IPS-18c (cell line): ENCODE measurements at regions not wholly inside any gene's neighbourhood (a gene's known extent, or its start where the extent isn't known, plus 50 kb on each side); places are given as distances from the start of the nearest gene placed in this dataset.
"Not testable (repeated sequence)": the region's sequence is repeated elsewhere in the genome, so short reads cannot be mapped to it uniquely, and the experiment has no call there.

Experiments
- H3K4me3 ChIP-seq: 2 replicates; pipeline ENCODE4 v1.7.0; 2013; ENCODE audit warnings: low read depth, mild to moderate bottlenecking, low read length, moderate library complexity; ENCODE audit not compliant: insufficient read depth
- H3K9me3 ChIP-seq: one replicate; pipeline ENCODE4 v1.6.1; 2013; ENCODE audit warnings: mild to moderate bottlenecking, low read length, moderate library complexity; ENCODE audit not compliant: control insufficient read depth, insufficient read depth

DNA sequence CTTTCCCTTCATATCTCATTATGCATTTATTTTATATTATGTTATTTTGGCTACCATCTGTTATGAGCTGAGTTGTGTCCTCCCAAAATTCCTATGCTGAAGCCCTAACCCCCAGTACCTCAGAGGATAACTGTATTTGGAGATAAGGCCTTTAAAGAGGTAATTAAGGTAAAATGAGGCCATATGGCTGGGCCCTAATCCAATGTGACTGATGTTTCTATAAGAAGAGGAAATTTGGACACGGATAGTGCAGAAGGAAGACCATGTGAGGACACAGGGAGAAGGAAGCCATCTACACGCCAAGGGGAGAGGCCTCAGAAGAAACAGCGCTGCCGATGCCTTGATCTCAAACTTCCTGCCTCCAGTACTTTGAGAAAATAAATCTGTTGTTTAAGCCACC lies 557.7 kb upstream of the CDH5 start:
- H3K4me3 ChIP-seq, result no peak overlapping the region
- H3K9me3 ChIP-seq, result no peaks in the 10 kb centered on the region

DNA sequence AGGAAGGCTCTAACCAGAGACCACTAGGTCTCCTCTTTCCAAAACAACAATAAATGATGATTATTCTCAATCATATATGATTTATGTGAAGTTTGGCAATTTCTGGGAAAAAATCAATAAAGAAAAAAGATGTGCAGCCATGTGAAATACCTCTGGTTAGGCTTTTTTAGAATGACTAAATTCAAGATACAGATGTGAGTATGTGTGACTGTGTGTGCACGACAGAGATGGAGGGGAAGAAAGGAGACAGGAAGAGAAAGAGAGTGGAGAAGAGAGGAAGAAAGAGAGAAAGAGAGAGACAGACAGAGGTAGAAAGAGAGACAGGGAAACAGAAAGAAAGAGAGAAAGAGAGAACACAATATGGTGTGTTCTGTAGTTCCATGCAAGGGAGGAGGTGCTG lies 558.6 kb upstream of the CDH5 start:
- Histone ChIP-seq H3K4me3 (no peak overlapping the region), H3K9me3 (no peaks in the 10 kb centered on the region)

DNA sequence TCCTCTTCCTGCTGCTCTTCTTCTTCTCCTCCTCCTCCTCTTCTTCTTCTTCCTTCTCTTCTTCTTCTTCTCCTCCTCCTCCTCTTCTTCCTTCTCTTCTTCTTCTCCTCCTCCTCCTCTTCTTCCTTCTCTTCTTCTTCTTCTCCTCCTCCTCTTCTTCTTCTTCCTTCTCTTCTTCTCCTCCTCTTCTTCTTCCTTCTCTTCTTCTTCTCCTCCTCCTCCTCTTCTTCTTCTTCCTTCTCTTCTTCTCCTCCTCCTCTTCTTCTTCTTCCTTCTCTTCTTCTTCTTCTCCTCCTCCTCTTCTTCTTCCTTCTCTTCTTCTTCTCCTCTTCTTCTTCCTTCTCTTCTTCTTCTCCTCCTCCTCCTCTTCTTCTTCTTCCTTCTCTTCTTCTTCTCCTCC lies 560.8 kb upstream of the CDH5 start:
- not testable (repeated sequence) for H3K9me3 ChIP-seq, H3K4me3 ChIP-seq

DNA sequence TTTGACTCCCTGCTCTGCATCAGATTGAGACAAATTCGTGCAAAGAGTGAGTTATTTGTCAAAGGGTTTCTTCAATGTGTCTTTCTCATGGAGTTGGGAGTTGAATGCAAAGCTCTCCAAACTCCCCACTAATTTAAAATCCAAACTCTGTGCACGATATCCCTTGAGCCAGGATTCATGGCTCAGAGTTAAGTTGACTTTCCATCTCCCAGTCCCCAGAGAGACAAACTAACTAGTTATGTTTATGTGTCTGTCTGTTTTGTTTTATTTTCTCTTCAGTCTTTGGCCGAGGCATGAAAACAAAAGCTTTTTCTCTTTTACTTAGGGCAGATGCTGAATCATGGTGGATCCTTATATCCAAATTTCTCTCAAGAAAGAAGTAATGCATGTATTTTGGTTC lies 570.0 kb upstream of the CDH5 start:
- Histone ChIP-seq H3K9me3 (no peaks in the 10 kb centered on the region), H3K4me3 (no peak overlapping the region)

DNA sequence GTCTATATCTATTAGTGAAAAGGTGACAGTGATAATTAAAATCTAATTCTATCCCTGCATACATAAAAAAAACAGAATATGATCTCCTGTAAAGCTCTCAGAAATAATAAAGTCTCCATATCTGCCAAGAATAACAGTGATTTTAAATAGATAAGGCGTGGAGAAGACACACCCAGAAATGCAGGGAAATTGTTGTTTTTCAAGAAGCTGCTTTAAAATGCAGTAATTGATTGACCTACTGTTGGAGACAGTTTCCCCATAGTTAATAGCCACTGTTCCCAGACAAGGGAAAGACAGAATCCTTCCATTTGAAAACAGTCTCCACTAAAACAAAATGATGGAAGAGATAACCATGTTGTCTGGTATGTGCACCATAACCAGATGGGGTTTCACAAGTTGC lies 571.5 kb upstream of the CDH5 start:
- Histone ChIP-seq H3K4me3 (no peak overlapping the region), H3K9me3 (no peaks in the 10 kb centered on the region)

DNA sequence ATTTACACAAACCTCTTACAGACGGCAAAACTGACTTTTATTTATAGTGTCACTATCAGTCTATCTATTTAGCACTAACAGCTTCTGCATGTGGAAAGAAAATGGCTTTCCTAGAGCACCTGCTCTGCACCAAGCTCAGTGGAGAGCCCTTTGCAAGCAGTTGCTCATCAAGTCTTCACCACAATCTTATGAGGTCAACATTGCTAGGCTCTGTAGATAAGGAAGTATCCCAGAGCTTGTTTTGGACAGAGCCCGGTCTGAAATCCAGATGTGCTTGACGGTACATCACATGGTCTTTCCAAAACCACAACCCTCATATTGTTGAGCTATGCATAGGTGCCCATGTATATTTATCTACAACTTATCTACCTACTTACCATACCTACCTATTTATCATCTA lies 572.7 kb upstream of the CDH5 start:
- H3K4me3 ChIP-seq, result no peak overlapping the region

GRCh38 chr16:65790768-65791167 lies 575.7 kb upstream of the CDH5 start:
- H3K9me3 ChIP-seq, result no peaks in the 10 kb centered on the region
- no peak overlapping the region for H3K4me3 ChIP-seq

More for the DNA sequence above, 572.7 kb upstream of the CDH5 start:
- no peaks in the 10 kb centered on the region for H3K9me3 ChIP-seq

GRCh38 chr16:65789161-65789945 lies 577.1 kb upstream of the CDH5 start:
- Histone ChIP-seq H3K9me3 (peaks cover 5% of the 10 kb centered on the region), H3K4me3 (no peak overlapping the region)

GRCh38 chr16:65788434-65789140 lies 577.9 kb upstream of the CDH5 start:
- Histone ChIP-seq H3K4me3 (no peak overlapping the region), H3K9me3 (peaks cover 5% of the 10 kb centered on the region)

- no peak overlapping the region for H3K4me3 ChIP-seq
- H3K9me3 ChIP-seq, result peaks cover 5% of the 10 kb centered on the region
Measured at GRCh38 chr16:65787921-65788320, 578.6 kb upstream of the CDH5 start.

GRCh38 chr16:65786916-65787315 lies 579.6 kb upstream of the CDH5 start:
- Histone ChIP-seq H3K9me3 (peaks cover 5% of the 10 kb centered on the region), H3K4me3 (no peak overlapping the region)

DNA sequence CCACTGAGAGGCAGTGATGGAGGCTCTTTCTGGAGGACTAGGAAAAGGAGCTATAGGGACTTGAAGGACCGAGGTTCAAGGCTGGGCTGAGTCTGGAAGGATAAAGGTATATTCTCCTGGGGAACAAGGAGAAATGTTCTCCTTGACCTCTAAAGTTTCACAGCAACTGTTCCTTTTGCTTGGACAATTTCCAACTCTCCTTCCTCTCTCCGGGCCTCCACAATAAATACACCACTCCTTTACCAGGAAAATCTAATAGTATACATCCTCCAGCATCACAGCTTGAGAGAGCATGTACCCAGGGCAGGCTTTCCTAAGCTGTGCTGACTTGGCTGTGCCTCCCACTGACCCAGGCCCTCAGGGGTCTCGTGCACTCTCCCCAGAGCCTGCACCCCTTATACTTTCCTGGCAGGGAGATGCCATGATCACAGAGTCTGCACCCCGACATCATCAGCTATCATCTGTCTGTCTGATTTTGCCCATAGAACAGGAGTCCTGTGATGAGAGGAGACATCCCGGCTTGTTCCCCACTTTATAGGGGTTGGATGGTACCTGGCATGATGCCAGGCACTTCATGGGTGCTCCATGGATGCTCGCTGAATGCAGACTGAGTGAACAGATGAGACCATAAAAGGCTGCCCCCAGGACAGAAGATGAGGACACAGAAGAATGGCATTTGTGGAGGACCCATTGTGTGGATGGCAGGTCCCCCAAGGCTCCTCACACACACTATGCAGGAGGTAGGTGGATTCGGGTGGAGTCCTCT lies 582.6 kb upstream of the CDH5 start:
- Histone ChIP-seq H3K4me3 (no peak overlapping the region; the same call in 1 of the 2 replicates), H3K9me3 (peaks cover 5% of the 10 kb centered on the region)

GRCh38 chr16:65782611-65783600 lies 583.6 kb upstream of the CDH5 start:
- Histone ChIP-seq H3K9me3 (peaks cover 5% of the 10 kb centered on the region), H3K4me3 (no peak overlapping the region)

DNA sequence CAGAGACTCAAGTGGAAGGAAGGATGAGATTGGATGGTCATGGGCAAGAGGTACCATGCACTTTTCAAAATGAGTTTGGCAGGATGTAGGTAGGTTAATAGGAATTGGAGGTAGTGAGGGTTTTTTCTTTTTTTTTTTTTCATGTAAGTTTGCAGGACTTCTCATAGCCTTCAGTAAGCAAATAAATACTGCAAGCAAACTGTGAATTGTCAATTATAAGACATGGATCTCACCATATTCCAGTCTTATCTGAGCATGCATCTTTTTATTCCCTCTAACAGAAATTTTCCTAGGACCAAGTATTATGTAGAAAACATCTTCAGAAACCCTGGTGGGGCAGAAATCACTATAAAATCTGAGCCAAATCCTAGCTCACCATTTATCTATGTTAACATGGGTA lies 584.6 kb upstream of the CDH5 start:
- Histone ChIP-seq H3K4me3 (no peak overlapping the region), H3K9me3 (peaks cover 5% of the 10 kb centered on the region)

- peaks cover 5% of the 10 kb centered on the region for H3K9me3 ChIP-seq
- H3K4me3 ChIP-seq, result no peak overlapping the region
Measured at GRCh38 chr16:65781363-65781762, 585.1 kb upstream of the CDH5 start.

DNA sequence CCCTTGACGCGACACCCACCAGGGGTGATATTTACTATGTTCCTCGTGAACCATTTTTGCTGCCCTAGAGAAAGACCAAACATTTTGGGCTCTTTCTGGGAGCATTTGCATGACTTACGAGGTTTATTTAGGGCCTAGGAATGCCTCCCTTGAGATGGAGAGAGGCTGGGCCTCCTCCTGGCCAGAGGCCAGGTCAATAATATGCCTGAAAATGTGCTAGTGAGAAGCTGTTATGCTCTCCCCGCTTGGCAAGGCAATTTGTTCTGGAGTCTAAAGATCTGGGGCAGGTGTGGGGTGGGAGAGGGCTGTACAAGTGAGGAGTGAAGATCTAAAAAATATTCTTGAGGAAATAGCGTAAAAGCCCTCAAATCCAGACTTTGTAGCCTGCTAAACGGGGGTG lies 587.3 kb upstream of the CDH5 start:
- H3K4me3 ChIP-seq, result no peak overlapping the region
- H3K9me3 ChIP-seq, result no peaks in the 10 kb centered on the region

- H3K9me3 ChIP-seq, result no peaks in the 10 kb centered on the region
Measured at GRCh38 chr16:65776639-65777183, 589.8 kb upstream of the CDH5 start.

More at GRCh38 chr16:65776639-65777183, 589.8 kb upstream of the CDH5 start:
- H3K4me3 ChIP-seq, result no peak overlapping the region
